NK-92 treated with Interleukin-12 subunit alpha and Interleukin-12 subunit beta, amount 100 ng/mL, for 24 hours (cell line): ENCODE measurements at regions not wholly inside any gene's neighbourhood (a gene's known extent, or its start where the extent isn't known, plus 50 kb on each side); places are given as distances from the start of the nearest gene placed in this dataset.

Experiments used
- DNase-seq: peaks from one replicate; lab custom pipeline; 2025; lab: John Stamatoyannopoulos, UW

DNA sequence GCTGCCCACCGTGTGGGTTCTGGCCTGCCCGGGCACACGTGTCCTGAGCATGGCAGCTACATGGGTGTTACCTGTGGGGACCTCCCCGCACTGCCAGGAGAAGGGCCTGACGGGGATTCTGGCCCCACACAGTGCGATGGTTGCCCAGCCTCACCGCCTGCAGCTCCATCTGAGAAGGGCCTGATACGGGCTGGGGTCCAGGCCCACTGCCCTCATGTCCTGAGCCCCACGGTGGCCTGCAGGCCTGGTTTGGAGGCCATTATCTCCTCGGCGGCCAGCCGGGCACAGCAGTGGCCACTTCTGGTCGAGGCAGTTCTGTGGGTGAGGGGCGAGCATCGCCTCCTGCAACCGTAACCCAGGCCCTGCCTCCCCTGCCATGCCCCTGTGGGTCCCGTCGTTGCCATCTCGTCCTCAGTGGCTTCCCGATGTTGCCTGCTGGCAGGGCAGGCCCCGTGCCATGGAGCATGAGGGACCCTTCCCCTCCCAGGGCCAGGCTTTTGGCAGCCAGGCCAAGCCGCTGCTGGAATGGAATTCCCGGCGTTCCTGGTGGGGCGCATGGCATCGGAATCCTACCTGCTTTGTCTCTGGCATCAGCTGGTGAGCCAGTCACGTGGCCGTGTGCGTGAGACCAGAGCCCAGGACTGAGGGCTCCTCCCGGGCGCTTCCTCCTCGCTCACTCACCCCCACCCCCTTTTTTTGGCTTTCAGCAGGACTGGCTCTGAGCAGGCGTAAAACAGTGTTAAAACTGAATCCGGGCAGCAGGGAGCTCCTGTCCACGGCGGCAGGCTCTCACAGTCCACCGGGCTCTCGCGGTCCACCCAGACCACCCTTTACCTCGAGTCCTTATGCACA, 71.9 kb upstream of the PPARA start:
- DNase-seq, result no peak

DNA sequence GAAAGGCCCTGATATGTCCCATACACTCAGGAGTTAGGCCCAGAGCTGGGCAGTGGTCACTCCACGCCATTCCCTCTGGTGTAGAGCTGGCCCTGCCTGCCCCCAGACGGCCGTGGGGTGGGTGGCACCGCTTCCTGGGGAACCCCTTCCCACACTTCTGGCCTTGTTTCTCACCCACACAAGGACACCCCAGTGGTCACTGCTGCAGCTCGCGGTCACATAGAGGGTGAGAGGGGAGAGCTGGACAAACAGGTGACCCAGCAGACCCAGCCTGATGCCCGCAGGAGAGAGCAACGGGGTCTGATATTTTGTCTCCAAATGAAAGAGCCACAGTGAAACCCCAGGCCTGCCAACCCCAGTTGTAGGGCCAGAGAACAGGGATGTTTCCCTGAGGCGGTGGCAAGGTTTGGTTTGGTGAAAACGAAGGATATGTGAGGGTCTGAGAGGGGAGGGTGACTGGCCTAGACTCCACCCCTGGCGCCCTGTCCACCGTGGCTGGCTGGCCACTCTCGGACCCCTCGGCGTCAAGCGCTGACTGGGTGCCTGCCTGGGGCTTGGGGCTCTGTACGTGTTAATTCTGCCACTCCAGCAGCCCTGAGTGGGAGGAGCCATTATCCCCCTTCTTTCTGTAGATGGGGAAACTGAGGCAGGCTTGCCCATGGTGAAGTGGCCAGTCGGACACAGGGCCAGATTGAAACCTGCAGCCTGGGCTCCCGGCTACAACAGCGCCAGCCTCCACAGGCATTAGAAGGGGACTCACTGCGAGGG, 71.0 kb upstream of the PPARA start:
- no peak for DNase-seq

DNA sequence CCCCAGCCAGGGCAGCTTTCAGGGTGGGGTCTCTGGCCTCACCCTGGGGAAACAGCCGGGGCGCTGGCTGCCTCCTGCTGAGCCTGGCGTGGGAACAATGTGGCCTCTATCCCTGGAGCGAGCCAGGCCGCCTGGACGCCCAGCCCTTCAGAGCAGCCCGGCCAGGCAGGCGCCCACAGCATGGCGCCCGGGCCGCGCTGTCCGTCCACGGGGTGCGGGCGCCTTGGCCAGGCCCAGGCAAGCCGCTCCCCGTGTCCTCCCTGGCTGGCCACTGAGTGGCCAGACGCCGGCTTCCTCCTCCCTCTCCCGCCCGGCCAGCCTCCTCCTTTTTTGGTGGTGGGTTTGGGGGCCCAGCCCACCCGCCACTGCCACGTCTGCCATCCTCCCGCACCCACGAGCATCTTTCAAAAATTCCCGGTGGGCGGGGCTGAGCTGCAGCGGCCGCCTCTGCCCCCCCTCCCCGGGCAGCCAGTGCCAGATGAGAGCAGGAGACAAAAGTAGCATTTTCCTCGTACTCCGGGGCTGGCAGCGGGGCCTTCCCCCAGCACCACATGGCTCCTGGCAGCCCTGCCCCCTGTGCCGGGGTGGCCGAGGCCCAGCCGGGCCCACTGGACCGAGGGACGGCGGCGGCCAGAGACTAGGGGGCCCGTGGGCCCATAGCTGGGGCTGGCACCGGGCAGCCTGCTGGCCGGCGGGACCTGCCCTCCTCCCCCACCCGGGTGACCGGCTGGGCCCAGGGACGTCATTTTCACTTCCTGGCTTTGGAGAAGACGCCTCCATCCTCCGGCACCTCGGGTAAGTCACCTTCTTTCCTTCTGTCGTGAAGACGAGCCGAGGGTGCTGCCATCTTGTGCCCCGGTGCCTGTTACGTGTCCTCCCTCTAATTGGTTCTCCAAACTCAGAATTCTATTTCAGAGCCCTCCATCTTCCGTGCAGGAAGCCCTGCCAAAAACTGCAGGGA, 70.2 kb upstream of the PPARA start:
- no peak for DNase-seq

DNA sequence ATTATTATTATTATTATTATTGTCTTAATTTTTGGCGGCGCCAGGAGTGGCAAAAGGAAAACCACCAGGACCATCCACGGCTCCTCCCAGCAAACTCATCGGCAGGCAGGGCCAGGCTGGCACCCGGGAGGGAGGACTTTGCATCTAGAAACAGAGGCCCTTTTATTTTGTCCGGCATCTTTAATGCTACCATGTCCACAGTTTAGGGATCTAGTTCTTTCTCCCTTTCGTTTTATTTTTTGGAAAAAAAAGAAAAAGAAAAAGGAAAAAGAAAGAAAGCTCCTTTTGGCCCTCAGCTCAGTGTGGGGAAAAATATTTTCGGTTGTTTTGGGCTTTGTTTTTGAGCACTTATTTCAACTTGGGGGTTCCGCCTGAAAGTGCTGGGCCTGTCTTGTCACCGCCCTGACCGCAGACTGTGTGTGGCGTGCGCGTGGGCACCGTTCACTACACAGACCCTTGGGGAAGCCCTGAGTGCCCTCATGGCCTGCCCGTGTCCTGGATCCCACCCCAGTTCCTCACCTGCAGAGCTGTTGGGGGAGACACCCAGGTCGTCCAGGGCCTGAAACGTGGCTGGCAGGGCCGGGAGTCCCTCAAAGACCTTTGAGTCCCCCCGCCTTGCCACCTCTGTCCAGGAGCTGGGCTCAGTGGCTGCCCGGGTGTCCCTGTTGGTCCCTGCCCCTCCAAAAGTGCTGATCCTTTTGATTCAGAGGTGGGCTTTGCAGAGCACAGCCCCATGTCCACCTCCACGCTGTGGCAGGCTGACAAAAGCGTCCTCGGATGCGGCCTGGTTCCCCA, 69.1 kb upstream of the PPARA start:
- no peak for DNase-seq

DNA sequence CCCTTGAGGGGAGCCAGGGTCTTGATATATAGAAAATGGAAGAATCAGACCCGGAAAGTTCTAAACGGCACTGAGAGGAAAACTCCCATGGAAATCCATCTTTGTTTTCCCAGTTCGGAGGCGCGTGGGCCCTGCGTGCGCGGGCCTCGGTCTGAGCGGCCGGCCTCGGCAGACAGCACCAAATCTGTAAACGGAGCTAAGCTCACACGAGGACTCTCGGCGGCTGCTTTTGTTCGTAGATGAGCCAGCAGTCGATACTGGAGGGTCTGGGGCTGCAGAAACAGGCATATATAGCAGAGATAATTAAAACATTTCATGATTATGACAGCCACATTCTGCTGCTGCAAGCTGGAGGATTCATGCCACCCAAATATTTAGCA, 68.5 kb upstream of the PPARA start:
- DNase-seq, result no peak

DNA sequence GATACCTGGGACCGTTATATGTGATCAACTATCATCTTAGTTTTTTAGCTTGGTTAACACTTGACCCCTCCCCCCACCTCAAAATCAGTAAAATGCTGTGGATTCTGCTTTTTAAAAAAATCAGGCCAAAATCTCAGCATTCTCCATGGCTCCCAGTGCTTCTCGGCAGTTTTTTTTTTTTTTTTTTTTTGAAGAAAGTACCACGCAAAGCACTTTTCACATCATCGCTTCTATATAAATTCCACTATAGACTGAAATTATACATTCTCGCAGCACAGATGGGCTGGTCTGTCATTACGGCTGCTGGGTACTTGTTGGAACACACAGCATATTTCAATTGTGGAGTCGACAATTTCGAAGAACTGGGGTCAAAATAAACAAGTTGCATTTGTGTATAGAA, 67.7 kb upstream of the PPARA start:
- no peak for DNase-seq

DNA sequence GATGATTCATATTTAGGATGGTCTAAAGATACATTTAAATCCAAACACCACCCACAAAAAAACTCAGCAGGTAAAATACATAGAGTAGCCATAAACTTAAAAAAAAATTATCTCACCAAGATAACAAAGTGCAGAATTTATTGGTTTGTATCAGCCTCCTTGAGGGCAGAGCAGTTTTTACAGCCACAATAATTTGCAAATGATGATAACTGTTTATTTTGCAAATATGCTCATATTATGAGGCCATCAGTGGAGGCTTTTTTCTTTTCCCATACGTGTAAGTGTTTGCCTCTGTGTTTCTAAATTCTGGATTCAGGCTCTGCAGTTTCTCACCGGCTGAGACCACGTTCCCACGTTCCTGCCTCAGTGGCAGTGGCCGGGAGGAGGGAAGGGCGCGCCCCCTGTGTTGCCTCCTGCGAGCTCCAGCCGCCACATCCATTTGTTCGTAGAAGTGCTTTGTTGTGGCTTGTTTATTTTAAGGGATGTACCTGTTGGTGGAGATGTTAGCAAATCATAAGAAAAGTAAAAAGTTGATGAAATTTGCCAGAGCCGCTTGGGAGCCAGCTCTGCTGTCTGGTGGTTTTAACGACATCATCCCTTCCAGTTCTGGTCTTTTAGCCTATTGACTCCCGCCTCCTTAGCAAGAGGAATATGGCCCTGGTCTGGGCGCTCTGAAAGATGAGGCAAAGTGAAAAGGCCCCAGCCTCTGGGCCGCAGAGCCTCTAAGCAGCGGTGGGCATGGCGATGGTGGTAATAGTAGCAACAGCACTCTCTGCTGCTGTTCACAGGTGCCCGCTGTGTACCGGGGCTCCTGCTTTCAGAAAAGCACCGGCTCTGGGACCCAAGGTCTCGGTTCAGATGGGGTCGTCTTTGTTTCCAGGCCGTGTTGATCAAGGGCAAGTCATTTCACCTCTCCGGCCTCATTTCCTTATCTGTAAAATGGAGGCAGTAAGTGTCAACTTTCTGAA, 66.7 kb upstream of the PPARA start:
- no peak for DNase-seq

DNA sequence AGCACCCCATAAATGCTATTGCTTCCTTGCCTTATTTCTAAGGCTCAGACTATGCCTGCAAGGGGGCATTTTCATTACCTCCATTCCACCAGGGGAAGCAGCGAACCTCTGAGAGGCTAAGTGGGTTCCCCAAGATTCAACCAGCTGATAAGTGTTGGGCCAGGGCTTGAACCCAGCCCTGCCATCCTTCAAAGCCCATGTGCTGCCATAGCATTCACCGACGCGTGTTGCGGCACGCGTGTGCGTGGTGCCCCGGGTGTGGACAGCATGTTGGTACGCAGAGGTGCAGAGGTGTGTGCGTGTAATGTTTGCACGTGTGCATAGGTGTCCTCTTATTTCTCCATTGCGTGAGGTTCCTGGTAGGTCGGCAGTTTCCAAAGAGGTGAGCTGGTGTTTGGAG, 66.0 kb upstream of the PPARA start:
- no peak for DNase-seq

DNA sequence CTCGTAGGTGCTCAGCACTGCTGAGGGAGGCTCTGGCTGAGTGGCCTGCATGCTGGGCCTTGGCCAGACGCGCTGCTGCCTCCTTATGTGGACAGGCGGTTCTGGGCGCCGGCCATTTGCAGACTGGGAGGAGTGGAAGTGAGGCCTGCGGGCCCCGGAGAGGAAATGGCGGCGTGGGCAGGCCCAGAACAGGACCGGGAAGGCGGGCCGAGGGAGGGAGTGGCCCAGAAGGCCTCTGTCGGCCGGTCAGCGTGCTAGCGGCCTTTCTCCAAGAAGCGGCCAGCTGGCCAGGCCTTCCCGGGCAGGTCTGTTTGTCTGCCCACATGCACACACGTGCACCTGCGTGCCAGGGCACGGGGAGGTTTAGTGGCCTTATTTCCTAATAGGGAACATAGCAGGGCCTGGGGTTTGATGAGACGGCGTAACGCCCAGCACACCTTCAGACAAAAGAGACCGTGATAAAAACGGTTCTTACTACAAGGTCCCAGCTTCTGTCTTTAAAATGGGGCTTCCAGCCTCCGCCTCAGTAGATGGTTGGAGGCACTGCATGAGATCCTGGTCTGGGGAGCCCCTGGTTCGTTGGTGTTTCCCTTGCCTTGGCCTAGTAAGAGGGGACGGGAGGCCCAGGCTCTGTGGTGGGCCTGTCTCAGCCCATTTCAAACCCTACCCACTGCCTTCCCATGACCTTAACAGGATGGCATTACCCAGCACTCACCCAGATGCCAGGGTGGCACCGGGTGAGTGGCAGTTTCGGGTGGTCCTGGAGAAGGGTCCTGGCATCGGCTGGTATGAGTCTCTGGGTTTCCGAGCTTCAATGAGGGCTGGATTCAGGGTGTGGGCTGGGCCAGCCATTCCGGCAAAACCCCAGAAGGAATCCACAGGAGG, 65.1 kb upstream of the PPARA start:
- DNase-seq, result no peak

DNA sequence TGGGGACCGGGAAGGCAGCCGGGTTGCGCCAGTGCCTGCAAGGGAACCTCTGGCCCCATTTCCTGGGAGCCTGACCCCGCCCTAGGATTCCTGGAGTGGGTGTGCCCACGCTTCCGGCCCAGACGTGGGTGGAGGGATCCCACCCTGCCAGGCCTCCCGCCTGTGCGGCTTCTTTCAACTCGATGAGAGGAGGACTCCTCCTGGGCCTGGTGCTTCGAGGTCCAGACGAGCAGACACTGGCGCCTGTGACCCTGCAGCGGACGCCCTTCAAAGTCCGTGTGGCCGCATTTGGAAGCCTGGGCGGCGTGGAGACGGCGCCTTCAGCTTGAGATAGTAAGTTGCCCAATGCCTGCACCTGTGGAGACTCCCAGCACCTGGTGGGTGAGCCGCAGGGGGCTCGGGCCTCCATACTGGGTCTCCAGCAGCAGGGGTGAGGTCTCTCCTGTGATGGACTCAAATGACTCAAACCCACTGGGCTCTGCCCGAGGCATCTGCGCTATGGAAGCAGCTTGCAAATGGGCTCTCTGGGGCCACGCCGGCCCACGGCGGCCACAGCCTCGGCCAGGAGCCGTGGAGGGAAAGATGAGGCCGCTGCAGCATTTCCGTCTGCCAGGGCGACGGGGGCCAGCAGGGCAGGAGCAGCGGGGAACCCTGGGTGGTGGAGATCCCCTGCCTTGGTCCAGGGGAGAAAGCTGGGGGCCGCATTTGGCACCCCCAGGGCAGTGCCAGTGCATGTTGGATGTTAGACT, 64.3 kb upstream of the PPARA start:
- no peak for DNase-seq

DNA sequence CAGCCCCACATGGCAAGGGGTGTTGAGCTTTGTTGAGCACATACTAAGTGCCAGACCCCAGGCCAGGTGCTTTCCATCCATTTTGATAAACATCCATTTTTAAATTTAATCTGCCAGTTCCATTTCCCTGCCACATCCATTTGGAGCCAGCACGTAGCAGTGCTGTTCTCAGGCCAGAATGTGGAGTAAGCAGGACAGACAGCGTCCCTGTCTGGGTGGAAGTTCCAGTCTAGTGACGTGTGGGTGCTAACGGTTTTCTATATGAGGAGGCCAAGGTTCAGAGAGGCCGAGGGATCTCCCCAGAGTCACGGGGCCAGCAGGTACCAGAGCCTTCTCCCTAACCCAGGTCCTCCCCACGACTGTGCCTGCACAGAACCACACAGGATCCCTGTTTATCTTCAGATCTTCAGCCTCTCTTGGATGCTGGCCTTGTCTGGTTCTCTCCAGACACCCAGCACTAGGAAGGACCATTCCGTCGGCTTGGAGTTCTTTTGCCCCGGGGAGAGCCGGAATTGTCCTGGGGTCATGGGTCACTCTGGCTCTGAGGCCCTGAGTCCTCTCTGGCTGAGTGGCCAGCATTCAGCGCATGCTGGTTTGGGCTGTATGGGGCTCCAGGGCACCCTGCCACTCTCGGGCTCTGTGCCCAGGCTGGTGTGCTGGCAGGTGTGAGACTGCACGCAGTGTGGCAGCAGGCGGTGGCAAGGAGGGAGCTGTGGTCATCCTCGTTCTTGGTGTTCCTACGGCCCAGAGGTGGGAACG, 63.6 kb upstream of the PPARA start:
- no peak for DNase-seq

DNA sequence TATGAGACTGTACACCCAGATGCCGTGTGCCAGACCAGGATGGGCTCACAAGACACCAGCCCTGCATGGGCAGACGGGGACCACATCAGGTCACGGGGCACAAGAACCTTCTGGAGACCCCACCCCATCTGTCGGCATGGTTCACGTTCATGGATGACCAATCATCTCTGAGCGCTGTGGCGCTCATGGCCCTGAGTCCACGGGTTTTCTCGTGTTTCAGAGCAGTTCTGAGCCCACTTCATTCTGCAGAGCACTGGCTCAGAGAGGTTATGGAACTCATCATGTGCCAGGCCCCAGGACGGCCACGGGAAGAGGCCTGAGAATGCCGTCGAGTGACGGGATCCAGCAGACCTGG, 63.0 kb upstream of the PPARA start:
- no peak for DNase-seq

DNA sequence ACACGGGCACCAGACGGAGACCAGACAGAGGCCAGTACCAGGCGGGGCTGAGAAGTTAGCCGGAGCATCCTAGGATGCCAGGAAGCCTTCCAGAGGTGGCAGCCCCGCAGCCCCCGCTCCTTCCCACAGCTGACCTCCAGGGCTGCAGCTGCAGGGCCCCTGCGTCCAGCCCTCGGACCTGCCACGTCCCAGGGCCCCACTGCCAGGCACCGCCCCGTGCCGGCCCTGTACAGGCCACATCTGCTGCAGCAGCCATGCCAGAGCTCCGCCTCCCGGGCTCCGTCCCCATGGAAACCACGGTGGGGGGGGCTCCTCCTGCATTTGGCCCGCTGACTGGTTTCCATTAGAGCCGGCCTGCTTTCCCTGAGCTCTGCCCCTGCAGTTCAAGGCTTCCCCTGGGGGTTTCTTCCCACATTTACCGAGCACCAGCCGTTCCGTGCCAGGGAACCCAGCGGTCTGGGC, 62.5 kb upstream of the PPARA start:
- no peak for DNase-seq

DNA sequence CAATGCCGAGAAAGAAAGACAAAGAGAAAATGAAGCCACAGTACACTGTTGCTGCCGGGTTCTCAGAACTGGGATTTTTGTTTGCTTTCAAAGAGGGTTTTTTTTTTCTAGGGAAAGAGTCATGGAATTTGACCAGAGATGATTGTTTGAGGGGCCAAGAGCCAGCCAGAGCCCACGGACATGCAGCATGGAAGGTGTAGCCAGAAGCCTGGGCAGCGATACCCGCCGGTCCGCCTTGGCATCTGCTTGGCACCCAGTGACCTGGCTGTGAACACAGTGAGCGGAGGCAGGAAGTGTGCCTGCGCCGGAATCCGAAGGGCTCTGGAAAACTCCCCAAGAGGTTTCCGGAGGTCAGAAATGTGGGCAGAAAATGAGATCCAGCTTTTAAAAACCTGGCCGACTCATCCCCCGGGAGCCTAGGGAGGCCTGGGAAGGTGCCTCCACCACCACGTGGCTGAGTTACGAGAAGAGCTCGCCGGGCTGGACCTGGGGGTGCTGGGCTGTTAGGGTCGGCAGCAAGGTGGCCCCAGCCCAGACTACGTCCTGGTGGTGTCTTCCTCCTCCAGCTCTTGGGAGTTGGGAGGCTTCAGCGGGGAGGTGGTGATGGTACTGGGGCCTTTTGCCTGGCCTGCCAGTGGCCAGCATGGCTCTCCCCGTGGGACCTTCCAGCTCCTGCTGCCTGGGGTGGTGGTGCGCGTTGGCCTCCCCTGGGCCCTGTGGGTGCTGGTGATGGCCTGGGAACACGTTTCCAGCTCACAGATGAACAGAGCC, 61.6 kb upstream of the PPARA start:
- no peak for DNase-seq

DNA sequence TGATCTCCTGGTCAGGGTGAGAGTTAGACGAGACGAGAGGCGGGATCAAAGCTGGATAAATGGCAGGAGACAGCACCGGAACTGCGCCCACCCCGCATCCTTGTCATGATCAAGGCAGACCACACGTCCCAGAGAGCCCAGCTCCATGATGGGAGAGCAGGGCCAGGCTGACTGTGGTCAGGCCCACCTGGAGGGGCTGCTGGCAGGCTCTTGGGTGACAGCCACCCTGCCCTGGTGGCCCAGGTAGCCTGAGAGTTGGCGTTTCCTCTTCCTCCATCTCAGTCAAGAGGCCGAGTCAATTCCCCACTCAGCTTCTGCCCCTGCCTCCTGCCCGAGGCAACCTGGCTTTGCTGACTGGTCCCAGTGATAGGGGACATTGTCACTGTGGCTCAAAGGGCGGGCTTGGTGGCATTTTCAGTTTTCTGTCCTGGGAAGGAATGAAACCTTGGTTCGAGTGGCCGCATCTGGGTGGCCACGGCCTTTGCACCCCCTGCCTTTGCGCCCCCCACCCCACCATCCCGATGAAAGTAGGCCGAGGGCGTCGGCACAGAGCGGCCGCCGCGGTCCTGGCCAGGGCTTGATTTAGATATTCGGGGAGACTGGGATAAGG, 60.8 kb upstream of the PPARA start:
- DNase-seq, result no peak

DNA sequence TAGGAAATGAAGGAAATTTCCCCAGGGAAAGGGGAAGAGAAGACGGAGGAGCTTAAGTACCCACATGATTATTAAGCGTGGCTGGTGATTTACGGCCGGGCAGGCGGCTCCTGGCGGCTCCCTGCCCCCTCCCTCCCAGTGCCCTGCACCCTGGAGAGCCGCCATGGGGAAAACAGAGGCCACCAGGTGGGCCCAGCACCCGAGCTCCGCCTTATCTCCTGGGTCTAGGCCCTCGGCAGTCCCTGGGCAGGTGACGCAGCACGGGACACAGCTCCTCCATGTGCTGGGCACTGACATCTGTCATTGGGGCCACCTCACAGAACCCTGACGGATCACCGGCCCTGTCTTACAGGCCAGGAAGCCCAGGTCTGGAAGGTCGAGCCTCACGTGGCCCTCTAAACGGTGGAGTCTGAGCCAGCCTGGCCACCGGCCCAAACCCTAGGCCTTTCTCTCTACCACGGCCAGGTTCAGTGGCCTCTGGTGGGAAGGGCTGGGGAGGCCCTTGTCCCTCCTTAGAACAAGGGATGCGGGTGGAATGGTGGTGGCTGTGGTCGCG, 60.2 kb upstream of the PPARA start:
- DNase-seq, result no peak
